ENCODE measurements at regions not wholly inside any gene's neighbourhood (a gene's known extent, or its start where the extent isn't known, plus 50 kb on each side); places are given as distances from the start of the nearest gene placed in this dataset.

DNA sequence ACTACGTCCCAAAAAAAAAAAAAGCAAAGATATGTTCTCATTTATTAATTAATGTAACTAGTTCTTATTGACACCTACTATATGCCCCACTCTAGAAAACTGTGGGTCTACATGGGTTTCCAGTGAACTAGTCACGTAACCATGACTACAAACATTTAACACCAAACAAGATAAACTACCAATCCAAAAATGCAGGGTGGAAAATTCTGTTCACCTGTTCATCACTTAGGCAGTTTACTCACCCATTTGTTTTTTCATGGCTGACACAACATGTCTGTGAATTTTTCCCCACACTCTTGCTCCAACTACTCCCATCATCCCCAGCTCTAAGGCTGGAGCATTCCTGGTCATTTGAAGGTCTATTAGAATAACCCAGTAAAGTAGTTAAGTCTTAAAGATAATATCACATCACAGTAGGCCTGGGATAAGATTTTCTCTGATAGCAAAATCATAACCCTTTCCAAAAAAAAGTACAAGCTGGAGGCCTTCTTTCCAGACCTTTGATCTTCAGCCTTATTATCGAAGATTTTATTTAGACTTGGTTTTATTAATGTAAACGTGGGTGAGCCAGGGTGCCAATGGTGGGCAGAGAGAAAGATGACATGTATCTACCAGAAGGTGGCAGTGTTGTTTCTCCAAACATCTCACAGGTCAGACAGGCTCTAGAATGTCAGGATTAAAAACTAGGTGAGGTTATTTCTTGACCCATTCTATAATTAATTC is 61.6 kb upstream of the DAAM1 start:
- no peaks in the 10 kb centered on the region for H4K20me1 ChIP-seq (ENCODE audit: insufficient read depth, low read depth, low read length)
- H3K9ac ChIP-seq (ENCODE audit: low read length): no peak overlapping the region
- H3K4me3 ChIP-seq (ENCODE audit: low read length): no peak overlapping the region
- H3K79me2 ChIP-seq (ENCODE audit: low read length): no peaks in the 10 kb centered on the region
- no peak overlapping the region for H3K27ac ChIP-seq (ENCODE audit: low read length)
- no peak overlapping the region for H3K4me2 ChIP-seq (ENCODE audit: low read depth, low read length, poor library complexity, severe bottlenecking)
- no peaks in the 10 kb centered on the region for H3K27me3 ChIP-seq (ENCODE audit: low read length)
- H3K36me3 ChIP-seq (ENCODE audit: insufficient read depth, low read length): no peaks in the 10 kb centered on the region
- peak; percentile 91 for DNase-seq
- H3K4me1 ChIP-seq (ENCODE audit: low read length): 0 out of 2 replicates have a peak, but pooled peaks cover 4% of the 10 kb centered on the region
- H3K9me3 ChIP-seq (ENCODE audit: low read length): no peaks in the 10 kb centered on the region
- no peaks in the 10 kb centered on the region for H3K9me2 ChIP-seq (replicated peaks; ENCODE audit: insufficient read depth, low read length)
- no peak overlapping the region for H2AFZ ChIP-seq (ENCODE audit: low read length)

DNA sequence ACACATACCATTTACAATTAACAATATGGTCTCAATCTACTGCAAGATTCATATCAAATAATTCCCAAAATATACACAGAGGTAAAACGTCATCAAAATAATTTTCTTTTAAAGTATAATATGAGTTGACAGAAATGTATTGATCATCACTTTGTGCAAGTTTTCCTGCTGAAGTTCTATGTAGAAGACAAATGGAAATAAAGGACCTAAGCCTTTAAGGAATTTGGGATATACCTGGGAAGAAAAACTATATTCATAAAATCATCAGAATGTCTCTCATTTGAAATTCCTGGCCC is 61.1 kb upstream of the DAAM1 start:
- DNase-seq: no peak
- Histone ChIP-seq H3K79me2 (ENCODE audit: low read length) (no peaks in the 10 kb centered on the region), H3K4me2 (ENCODE audit: low read depth, low read length, poor library complexity, severe bottlenecking) (no peak overlapping the region), H3K9ac (ENCODE audit: low read length) (no peak overlapping the region), H3K36me3 (ENCODE audit: insufficient read depth, low read length) (no peaks in the 10 kb centered on the region), H3K4me1 (ENCODE audit: low read length) (0 out of 2 replicates have a peak, but pooled peaks cover 4% of the 10 kb centered on the region), H3K27ac (ENCODE audit: low read length) (no peak overlapping the region), H3K4me3 (ENCODE audit: low read length) (no peak overlapping the region), H3K27me3 (ENCODE audit: low read length) (no peaks in the 10 kb centered on the region), H4K20me1 (ENCODE audit: insufficient read depth, low read depth, low read length) (no peaks in the 10 kb centered on the region), H3K9me3 (ENCODE audit: low read length) (no peaks in the 10 kb centered on the region), H2AFZ (ENCODE audit: low read length) (no peak overlapping the region), H3K9me2 (replicated peaks; ENCODE audit: insufficient read depth, low read length) (no peaks in the 10 kb centered on the region)

DNA sequence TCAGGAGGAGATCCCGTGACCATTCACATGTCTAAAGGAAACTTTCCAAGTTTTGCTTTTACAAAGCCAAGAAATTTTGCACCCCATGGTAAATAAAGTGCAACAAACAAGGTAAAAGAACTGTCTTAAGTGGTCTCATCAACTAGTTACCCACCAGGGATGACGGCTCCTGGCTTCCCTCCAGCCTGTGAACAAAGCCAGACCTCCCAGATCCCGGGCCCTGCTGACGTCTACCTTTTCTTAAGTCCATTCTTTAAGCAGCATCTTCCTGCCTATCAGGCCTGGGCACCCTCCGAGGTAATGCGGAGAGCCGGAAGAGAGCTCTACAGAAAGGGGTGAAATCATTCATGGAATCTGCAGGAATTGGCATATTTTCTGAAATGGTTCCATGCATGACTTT is 58.0 kb upstream of the DAAM1 start:
- Histone ChIP-seq H3K27me3 (ENCODE audit: low read length) (no peaks in the 10 kb centered on the region), H2AFZ (ENCODE audit: low read length) (no peak overlapping the region), H3K9me3 (ENCODE audit: low read length) (no peaks in the 10 kb centered on the region), H3K9me2 (replicated peaks; ENCODE audit: insufficient read depth, low read length) (no peaks in the 10 kb centered on the region), H3K4me1 (ENCODE audit: low read length) (no peaks in the 10 kb centered on the region), H3K9ac (ENCODE audit: low read length) (no peak overlapping the region), H4K20me1 (ENCODE audit: insufficient read depth, low read depth, low read length) (no peaks in the 10 kb centered on the region), H3K27ac (ENCODE audit: low read length) (no peak overlapping the region), H3K4me2 (ENCODE audit: low read depth, low read length, poor library complexity, severe bottlenecking) (no peak overlapping the region), H3K4me3 (ENCODE audit: low read length) (no peak overlapping the region), H3K79me2 (ENCODE audit: low read length) (no peaks in the 10 kb centered on the region), H3K36me3 (ENCODE audit: insufficient read depth, low read length) (no peaks in the 10 kb centered on the region)
- no peak for DNase-seq

GRCh38 chr14:59131938-59132795 is 56.3 kb upstream of the DAAM1 start:
- H4K20me1 ChIP-seq (ENCODE audit: insufficient read depth, low read depth, low read length): no peaks in the 10 kb centered on the region
- no peak overlapping the region for H3K27ac ChIP-seq (ENCODE audit: low read length)
- H3K79me2 ChIP-seq (ENCODE audit: low read length): no peaks in the 10 kb centered on the region
- H2AFZ ChIP-seq (ENCODE audit: low read length): no peak overlapping the region
- no peak overlapping the region for H3K9ac ChIP-seq (ENCODE audit: low read length)
- H3K36me3 ChIP-seq (ENCODE audit: insufficient read depth, low read length): no peaks in the 10 kb centered on the region
- no peaks in the 10 kb centered on the region for H3K27me3 ChIP-seq (ENCODE audit: low read length)
- no peak for DNase-seq
- no peak overlapping the region for H3K4me2 ChIP-seq (ENCODE audit: low read depth, low read length, poor library complexity, severe bottlenecking)
- no peaks in the 10 kb centered on the region for H3K9me2 ChIP-seq (replicated peaks; ENCODE audit: insufficient read depth, low read length)
- H3K9me3 ChIP-seq (ENCODE audit: low read length): no peaks in the 10 kb centered on the region
- no peaks in the 10 kb centered on the region for H3K4me1 ChIP-seq (ENCODE audit: low read length)
- H3K4me3 ChIP-seq (ENCODE audit: low read length): no peak overlapping the region

- DNase-seq: no peak
- Histone ChIP-seq H3K9me3 (ENCODE audit: low read length) (no peaks in the 10 kb centered on the region), H3K79me2 (ENCODE audit: low read length) (no peaks in the 10 kb centered on the region), H3K4me3 (ENCODE audit: low read length) (no peak overlapping the region), H3K4me2 (ENCODE audit: low read depth, low read length, poor library complexity, severe bottlenecking) (no peak overlapping the region), H3K36me3 (ENCODE audit: insufficient read depth, low read length) (no peaks in the 10 kb centered on the region), H3K9me2 (replicated peaks; ENCODE audit: insufficient read depth, low read length) (no peaks in the 10 kb centered on the region), H3K9ac (ENCODE audit: low read length) (no peak overlapping the region), H3K27me3 (ENCODE audit: low read length) (no peaks in the 10 kb centered on the region), H2AFZ (ENCODE audit: low read length) (no peak overlapping the region), H3K27ac (ENCODE audit: low read length) (no peak overlapping the region), H4K20me1 (ENCODE audit: insufficient read depth, low read depth, low read length) (no peaks in the 10 kb centered on the region), H3K4me1 (ENCODE audit: low read length) (no peaks in the 10 kb centered on the region)
These were observed 55.5 kb upstream of the DAAM1 start for GRCh38 chr14:59132796-59133494.

DNA sequence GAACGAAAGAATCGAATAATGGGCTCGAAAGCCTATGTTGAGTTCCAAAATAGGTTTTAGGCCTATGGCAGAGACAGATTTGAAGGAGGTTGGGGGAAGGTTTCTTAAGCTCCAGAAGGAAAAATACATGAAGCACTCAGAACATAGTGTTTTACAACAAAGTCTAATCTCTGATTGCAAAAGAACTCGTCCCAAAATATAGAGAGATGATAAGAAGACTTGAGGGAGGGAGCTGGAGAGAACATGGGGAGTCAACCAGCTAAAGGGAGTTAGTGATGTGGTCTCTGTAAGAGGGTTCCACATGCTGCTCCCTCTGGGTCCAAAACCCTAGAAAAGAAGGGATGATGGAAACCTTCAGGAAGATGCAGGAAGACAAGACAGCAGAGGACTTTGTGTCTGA is 54.8 kb upstream of the DAAM1 start:
- Histone ChIP-seq H3K36me3 (ENCODE audit: insufficient read depth, low read length) (no peaks in the 10 kb centered on the region), H3K4me3 (ENCODE audit: low read length) (no peak overlapping the region), H3K9ac (ENCODE audit: low read length) (no peak overlapping the region), H3K4me1 (ENCODE audit: low read length) (no peaks in the 10 kb centered on the region), H3K9me2 (replicated peaks; ENCODE audit: insufficient read depth, low read length) (no peaks in the 10 kb centered on the region), H2AFZ (ENCODE audit: low read length) (no peak overlapping the region), H3K4me2 (ENCODE audit: low read depth, low read length, poor library complexity, severe bottlenecking) (no peak overlapping the region), H4K20me1 (ENCODE audit: insufficient read depth, low read depth, low read length) (no peaks in the 10 kb centered on the region), H3K27ac (ENCODE audit: low read length) (no peak overlapping the region), H3K27me3 (ENCODE audit: low read length) (no peaks in the 10 kb centered on the region), H3K79me2 (ENCODE audit: low read length) (no peaks in the 10 kb centered on the region), H3K9me3 (ENCODE audit: low read length) (no peaks in the 10 kb centered on the region)
- no peak for DNase-seq

DNA sequence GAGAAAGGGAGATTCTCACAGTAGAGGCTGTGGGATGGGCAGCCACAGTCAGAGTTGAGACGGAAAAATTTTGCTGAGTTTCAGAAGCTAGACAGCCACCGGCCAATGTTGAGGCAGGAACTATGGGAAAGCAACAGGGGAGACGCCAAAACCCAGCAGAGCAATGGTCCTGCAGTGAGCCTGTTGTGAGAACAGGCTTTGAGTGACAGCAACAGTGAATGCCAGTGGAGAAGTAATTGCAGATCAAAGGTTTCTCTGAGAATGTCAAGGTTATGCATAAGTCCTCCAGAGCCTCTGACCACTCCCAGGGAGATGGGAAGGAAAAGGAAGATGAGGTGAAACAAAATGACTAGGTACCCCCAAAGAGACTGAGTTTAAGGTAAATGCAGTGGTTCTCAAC is 54.2 kb upstream of the DAAM1 start:
- no peaks in the 10 kb centered on the region for H3K4me1 ChIP-seq (ENCODE audit: low read length)
- H3K9me2 ChIP-seq (replicated peaks; ENCODE audit: insufficient read depth, low read length): no peaks in the 10 kb centered on the region
- H4K20me1 ChIP-seq (ENCODE audit: insufficient read depth, low read depth, low read length): no peaks in the 10 kb centered on the region
- no peaks in the 10 kb centered on the region for H3K36me3 ChIP-seq (ENCODE audit: insufficient read depth, low read length)
- H3K27me3 ChIP-seq (ENCODE audit: low read length): no peaks in the 10 kb centered on the region
- peak overlapping the region; percentile 10; the same call in 1 of the 2 replicates for H2AFZ ChIP-seq (ENCODE audit: low read length)
- DNase-seq: no peak
- H3K27ac ChIP-seq (ENCODE audit: low read length): no peak overlapping the region
- no peak overlapping the region for H3K9ac ChIP-seq (ENCODE audit: low read length)
- H3K9me3 ChIP-seq (ENCODE audit: low read length): no peaks in the 10 kb centered on the region
- H3K79me2 ChIP-seq (ENCODE audit: low read length): no peaks in the 10 kb centered on the region
- no peak overlapping the region for H3K4me3 ChIP-seq (ENCODE audit: low read length)
- no peak overlapping the region for H3K4me2 ChIP-seq (ENCODE audit: low read depth, low read length, poor library complexity, severe bottlenecking)

DNA sequence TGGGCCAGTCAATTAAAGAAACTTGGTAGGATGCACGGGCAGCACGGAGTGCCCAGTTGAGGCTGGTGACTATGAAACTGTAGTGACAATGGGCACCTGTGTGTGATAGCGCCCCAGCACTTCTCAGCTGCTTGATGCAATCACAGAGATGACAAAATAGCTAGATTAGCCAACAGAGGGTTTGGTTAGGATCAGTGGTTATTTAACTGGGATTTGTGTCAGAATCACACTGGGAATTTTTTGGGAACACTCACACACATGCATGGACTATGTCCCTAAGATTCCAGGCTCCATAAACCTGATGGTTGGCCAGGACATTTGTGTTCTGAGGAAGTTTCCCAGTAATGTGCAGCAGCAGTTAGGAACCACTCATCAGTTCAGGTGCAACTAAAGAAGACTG is 51.2 kb upstream of the DAAM1 start:
- Histone ChIP-seq H3K4me2 (ENCODE audit: low read depth, low read length, poor library complexity, severe bottlenecking) (no peak overlapping the region), H3K4me1 (ENCODE audit: low read length) (no peaks in the 10 kb centered on the region), H3K9ac (ENCODE audit: low read length) (no peak overlapping the region), H3K27ac (ENCODE audit: low read length) (no peak overlapping the region), H3K79me2 (ENCODE audit: low read length) (no peaks in the 10 kb centered on the region), H3K36me3 (ENCODE audit: insufficient read depth, low read length) (no peaks in the 10 kb centered on the region), H2AFZ (ENCODE audit: low read length) (no peak overlapping the region), H4K20me1 (ENCODE audit: insufficient read depth, low read depth, low read length) (no peaks in the 10 kb centered on the region), H3K9me2 (replicated peaks; ENCODE audit: insufficient read depth, low read length) (no peaks in the 10 kb centered on the region), H3K9me3 (ENCODE audit: low read length) (no peaks in the 10 kb centered on the region), H3K27me3 (ENCODE audit: low read length) (no peaks in the 10 kb centered on the region), H3K4me3 (ENCODE audit: low read length) (no peak overlapping the region)
- DNase-seq: no peak

Data from Karpas-422 (cell line).